Nucleus accumbens (tissue), 56 donors: ENCODE measurements at regions not wholly inside any gene's neighbourhood (a gene's known extent, or its start where the extent isn't known, plus 50 kb on each side); places are given as distances from the start of the nearest gene placed in this dataset.
A peak's percentile ranks its signal among the peaks of the same experiment; 100 is the strongest.
"Not testable (repeated sequence)": the region's sequence is repeated elsewhere in the genome, so short reads cannot be mapped to it uniquely, and the experiment has no call there.

ENCODE experiments used
- DNase-seq, 56 donors: peaks; one replicate each; lab custom pipeline; 2025; lab: John Stamatoyannopoulos, UW

DNA sequence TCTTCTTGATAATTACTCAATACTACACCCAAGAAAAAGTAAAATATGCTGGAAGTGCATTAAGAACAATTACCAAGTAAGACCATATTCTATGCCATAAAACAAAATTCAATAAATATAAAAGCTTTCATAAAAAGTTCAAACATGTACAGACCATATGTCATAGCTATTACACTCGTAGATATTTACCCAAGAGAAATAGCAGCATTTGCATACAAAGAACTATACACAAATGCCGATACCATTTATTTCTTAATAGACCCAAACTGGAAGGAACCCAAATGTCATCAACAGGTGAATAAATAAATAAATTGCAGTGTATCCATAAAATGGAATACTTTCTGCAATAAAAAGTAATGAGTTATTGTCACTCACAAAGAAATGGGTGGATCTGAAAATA is 78.3 kb upstream of the SLC16A7 start:
- no peak for DNase-seq

DNA sequence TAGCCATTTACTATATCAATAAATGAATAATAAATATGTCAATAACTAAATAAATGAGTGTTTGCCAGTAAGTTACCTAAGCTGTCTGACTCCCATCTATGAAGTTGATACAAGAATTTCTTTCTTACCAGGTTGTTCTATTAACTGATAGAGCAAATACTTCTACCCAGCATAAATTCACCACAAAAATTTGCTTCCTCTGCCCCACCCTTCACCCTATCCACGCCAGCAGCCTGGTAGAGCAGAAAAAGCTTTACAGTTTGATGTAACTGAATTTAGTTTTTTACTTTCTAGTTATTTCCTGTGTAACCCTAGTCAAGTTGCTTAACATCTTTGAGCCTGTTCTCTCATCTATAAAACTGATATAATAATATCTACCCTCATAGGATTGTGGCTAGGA is 94.9 kb upstream of the SLC16A7 start:
- no peak for DNase-seq

DNA sequence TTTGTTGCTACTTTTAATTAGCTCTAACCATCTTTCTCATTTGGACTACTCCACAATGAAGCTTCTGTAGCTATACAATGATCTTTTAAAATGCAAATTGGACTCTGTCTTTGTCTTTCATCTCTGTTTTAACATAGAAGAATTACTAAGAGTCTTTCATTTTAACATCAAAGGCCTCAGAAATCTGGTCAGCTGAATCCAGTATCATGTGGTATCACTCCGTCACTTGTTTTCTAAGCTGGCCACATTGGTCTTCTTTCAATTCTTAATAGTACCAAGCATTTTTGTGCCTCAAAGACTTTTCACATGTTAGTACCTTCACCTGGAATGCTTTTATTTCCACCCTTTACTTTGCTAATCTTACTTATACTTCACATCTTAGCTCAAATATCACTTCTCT is 95.5 kb upstream of the SLC16A7 start:
- no peak for DNase-seq

DNA sequence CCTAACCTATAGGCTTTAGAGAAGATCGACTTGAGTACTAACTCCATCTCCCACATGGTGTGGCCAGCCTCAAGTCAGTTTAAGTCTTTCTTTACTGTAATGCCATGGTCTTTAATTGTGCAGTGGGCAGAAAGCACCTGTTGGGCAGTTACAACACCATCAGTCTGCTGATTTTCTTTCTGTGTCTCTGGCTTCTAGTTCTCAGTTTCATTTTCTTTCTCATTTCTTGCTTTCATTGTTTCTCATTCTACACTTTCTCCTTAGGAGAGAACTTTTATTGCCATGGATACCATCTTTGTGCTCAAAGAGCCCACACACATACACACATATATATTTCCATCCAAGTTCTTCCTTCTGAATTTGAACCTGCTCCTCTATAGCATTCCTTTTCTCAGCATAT is 96.1 kb upstream of the SLC16A7 start:
- no peak for DNase-seq

DNA sequence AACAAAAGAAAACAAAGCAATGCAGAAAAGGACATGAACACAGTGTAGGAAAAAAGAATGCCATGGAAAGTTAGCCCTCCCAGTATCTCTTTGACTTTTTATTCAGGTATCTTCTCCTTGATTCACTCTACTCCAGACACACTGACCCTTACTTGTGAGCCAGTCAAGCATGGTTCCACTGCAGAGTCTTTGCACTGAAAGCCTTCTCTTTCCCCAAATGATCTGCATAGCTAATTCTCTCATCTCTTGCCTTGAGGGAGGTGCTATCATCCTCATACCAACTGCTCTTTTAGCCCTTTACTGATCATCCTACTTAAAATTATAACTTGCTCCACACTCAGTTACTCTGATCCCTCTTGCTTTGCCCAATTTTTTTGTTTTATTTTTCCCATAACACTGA is 101.2 kb upstream of the SLC16A7 start:
- no peak for DNase-seq

DNA sequence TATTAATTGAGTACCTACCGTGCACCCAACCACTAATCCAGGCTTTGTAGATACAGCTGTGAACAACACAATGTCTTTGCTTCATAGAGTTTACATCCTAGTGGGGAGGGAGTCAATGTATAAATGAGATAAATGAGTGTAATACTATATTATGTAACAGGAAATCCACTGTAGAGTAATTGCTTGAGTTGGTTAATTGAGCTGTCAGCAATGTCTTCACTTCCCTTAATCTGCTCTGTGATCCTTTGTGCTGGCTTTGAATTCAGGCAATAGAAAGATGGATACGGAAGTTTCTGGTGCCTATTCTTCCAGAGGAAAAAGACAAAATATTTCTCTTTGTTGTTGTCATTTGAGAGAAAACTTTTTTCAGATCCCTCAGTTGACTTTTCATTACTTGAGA is 104.0 kb upstream of the SLC16A7 start:
- no peak for DNase-seq

DNA sequence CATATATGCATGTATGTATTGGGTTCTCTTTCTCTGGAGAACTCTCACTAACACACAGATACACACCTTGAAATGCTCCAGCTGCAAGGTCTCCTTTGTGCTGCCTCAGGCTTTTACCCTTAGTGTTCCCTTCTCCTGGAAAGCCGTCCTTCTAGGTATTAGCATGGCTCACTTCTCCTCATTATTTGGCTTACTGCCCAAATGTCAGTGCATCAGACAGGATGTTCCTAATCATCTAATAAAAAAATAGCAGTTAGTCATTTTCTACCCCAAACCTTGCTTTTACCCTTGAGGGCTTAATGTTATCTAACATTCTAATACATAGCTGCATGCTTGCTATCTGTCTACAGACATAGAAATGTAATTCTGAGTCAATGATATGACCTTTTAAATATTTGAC is 109.0 kb upstream of the SLC16A7 start:
- DNase-seq: no peak

DNA sequence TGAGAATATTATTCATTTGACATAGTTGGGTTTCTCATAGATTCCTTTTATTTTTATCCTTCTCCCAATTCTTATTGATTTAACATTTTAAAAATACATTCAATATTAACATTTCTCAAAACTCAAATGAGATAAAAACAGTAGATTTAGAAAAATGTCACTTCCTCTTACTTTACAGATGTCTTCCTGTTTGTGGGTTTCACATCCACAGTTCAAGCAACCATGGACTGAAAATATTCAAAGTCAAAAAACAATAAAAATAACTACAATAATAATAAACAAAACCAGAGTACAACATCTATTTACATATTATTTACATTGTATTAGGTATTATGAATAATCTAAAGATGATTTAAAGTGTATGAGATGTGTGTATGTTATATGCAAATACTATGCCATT is 111.3 kb upstream of the SLC16A7 start:
- no peak for DNase-seq

DNA sequence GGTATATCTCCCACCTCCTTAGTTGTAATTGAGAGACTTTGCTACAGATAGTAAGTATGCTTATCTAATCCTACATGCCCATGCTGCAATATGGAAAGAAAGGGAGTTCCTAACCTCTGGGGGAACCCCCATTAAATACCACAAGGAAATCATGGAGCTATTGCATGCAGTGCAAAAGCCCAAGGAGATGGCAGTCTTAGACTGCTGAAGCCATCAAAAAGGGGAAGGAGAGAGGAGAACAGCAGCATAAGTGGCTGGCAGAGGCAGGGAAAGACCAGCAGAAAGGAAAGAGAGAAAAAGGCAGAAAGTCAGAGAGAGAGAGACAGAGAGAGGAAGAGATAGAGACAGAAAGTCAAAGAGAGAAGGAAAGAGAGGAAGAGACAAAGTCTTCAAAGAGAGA is 121.6 kb upstream of the SLC16A7 start:
- not testable (repeated sequence) for DNase-seq

DNA sequence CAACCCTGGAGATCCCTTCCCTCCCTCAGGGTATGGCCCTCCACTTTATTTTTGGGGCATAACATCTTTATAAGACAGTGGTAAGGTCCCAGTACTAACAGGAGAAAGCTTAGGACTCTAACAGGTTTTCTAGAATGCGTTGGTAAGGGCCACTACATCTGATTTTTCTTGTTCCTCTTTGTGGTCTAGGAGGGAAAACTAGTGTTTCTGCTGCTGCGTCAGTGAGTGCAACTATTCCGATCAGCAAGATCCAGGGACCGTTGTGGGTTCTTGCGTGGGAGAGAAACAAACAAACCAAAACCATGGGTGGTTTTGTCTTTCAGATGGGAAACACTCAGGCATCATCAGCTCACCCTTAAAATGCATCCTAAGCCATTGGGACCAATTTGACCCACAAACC is 123.6 kb upstream of the SLC16A7 start:
- DNase-seq: no peak

DNA sequence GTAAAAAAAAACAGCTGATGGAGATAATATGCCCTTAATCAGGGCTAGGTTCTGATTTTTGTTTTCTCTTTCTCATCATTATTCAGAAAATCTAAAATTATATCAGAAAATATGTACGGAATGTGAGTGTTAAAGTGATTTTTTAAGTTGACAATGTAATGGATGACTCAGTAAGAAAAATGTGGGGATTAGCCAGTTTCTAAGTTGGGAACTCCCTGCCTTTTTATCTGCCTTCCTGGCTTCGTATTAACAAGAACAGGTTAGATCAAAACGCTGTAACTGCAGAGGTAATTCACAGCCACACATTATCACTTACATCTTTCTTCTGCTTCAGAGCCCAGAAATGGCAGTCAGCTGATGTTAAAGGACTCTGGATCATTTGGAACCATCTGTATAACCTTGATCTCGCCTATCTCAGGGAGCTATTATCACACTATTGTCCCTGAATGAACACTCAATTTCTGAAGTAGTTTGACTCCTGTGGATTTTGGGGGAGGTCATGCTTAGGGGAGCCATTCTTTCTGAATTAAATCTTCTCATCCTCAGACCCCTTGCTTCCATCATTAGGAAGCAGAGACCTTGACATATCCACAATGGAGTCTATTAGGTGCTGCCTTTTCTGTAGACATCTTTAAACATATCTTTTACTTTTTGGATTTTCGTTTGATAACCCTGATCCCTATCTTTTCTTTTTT is 135.7 kb upstream of the SLC16A7 start:
- DNase-seq: peak in 1 of 56 donors; percentile 6

DNA sequence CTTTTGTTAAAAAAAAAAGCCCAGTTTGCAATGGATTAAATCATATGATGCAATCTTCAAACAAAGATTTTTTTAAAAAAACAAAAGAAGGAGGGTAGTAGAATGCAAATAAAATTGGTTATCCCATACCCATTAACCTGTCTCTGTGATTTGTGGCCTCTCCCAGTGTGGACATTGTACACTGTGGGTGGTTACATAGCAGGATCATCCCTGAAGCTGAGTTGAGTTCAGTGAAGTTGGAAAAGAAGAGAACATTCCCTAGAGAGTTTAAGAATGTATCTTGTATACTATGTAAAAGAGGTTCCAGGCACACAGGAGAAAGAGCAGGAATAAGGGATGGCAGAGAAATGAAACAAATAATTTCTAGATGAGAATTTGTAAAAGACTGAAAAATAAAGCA is 142.4 kb upstream of the SLC16A7 start:
- DNase-seq: no peak

DNA sequence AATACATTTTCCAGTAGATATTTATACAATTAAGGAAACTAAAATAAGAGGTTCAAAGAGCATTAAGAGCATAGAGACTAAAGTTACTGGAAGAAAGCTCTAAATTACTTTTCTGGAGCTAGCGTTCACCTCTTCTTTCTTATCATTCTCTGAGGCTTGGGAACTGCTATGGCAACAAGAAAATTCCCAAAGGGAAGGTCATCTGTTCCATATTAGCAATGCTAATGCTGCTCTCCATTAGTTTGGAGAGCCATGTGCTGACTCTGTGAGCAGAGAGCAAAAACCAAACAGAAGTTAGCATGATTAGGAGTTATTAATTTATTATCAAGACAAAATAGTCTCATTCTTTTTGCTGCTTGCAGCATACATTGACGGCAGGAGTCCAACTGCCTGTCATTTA is 143.1 kb upstream of the SLC16A7 start:
- DNase-seq: no peak

DNA sequence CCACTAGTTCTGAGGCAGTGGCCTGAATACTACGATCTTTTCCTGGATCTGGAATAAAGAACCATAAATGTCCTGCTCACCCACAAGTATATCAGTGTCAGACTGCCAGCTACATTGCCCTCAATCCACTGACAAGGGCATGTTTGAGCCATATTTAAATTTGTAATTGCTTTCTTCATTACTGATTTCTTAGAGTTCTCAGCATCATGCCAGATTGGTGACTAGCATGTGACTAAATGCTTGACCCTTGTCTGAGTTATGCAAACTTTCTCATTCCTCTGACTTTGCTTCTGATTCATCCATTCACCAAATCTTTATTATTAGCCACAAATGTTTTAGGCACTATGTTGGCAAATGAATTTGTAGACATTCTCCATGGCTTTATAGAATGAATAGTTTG is 143.6 kb upstream of the SLC16A7 start:
- no peak for DNase-seq

DNA sequence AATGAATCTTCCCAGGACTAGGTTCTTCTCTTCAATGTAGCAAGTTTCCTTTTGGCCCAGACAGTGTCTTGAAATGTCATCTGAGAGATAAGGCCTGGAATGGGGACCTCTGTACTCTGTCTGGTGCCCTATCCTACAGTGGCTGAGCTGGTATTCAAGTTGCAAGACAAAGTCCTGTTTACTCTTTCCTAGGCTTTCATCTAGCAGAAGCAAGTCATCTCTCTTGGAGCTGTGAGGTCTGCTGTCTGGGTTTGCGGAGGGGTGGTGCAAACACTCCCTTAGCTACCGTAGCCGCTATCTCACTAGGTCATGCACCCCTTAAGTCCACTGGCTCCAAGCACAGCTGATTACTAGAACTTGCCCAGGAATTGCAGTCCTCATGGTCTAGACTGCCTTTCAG is 149.7 kb upstream of the SLC16A7 start:
- no peak for DNase-seq

DNA sequence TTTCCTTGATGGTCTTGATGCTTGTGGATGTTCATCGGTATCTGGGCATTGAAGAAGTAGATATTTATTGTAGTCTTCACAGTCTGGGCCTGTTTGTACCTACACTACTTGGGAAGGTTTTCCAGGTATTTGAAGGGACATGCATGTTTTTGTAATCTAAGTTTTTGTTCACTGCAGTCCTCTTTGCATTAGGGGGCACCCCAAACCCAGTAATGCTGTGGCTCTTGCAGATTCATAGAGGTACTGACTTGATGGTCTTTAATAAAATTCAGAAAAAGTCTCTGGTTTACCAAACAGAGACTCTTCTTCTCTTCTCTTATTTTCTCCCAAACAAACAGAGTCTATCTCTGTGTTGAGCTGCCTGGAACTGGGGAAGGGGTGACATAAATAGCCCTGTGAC is 150.9 kb upstream of the SLC16A7 start:
- no peak for DNase-seq

DNA sequence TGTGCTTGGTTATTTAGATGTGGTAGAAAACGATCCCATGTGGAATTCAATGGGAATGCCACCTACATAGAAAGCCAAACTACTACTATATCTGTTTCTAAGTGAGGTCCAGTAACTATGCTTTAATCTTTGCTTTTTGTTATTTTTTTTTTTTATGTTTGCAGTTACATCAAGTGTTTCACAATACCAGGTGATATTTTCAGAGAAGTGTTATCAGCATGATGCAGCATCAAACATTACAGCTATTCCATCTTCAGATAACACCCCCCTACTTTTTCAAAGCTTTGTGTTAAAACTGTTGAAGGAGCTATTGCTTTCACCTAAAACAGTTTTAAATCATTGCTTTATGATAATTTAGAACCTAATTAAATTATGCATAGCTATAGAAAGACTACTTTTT is 163.8 kb upstream of the SLC16A7 start:
- DNase-seq: no peak

DNA sequence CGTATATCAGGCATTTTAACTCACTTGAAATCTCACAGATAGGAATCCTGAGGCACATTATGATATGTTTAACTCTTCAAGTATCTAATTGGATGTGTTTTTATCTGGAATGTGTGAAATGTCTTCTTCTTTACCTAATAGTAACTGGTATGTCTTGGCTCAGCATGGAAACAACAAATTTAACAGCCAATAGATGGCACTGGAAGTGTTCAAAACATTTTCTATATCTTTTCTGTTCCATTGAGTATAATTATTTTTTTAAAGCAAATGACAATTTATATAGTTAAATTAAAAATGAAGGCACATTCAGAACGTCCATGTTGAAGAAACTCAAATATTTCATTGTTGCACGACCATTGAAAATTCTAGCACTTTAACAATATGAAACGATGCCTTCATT is 164.6 kb upstream of the SLC16A7 start:
- DNase-seq: no peak

DNA sequence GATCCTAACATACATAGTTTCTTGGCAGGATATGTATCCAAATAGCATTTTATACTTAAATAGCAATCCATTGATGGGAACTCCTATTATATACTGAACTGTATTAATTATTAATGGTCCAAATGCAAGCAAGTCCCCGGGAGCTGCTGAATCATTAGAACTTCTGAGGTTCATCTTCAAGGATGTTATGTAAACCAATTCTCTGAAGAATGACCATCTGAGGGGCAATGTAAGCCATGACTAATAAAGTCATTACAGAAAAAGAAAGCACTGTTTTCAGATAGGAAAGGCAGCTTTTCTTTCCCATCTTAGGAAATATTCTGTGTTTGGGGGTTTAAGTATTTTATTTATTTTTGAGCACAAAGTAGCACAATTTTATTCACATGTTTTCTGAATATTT is 166.1 kb upstream of the SLC16A7 start:
- DNase-seq: no peak

DNA sequence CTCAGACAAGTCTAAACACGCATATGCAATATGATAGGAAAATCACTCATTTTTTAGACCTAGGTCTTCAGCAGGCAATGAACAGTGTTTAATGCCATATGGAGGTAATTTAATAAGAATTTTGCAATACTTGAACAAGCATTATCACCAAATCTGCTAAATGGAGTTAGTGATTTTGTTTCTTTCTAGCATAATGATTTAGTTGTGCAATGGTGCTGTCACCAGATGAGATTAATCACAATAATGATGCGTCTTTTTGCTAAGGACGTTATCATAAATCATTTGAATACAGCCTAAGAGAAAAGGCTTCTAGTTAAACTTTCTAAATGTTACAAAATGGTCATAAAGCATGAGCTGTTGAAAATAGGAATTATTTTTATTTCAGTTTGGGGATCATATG is 170.0 kb upstream of the SLC16A7 start:
- DNase-seq: no peak

DNA sequence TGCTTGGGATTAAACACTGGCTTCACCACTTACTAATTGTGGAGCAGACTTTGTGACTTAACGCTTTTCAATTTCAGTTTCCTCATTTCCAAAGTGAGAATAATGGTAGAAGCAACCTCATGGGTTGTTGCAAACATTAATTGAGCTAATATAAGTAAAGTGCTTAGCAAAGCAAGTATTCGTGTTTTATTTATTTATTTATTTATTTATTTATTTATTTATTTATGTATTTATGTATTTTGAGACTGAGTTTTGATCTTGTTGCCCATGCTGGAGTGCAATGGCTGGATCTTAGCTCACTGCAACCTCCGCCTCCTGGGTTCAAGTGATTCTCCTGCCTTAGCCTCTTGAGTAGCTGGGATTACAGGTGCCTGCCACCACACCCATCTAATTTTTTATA is 171.2 kb upstream of the SLC16A7 start:
- DNase-seq: not testable (repeated sequence)

DNA sequence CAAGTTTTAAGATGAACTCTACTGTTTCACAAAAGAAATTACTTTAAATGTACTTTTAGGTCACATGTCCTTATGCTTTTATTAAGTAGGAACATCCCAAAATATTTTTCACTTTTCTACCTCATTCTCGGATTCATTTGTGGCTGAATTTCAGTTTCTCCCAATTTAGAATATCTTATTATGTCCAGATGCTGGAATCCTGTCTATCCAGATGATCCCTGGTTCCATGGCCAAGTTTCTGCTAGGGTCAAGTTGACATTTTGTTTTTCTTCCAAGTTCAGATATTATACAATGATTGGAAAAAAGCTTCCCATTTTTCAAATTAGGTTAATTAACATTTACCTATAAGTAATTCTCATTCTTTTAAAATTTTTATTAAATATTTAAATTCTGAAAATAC is 181.8 kb upstream of the SLC16A7 start:
- DNase-seq: no peak

DNA sequence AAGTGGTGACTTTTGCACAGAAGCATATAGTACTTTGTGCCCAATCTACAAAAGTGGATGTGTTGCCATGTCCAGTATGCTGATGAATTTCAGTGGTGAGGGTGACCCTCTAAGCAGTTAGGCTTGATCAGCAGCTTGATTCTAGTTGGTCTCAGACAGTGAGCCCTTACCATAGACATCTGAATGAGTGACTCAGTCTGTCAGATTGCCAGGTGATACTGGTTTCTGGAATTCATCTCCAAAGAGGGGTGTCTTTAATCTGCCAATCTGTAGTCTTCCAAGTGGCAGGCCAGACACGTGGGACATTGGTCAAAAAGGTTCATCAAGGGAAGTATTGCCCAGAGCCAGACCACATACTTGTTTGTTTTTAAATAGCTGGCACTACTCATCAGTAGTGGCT is 187.4 kb upstream of the SLC16A7 start:
- DNase-seq: no peak
